HEK293 (cell line): ENCODE measurements at regions not wholly inside any gene's neighbourhood (a gene's known extent, or its start where the extent isn't known, plus 50 kb on each side); places are given as distances from the start of the nearest gene placed in this dataset.

Experiments used
- CTCF ChIP-seq: fragments of 450-650 bp; formaldehyde crosslinking; IDR thresholded peaks from 2 replicates; pipeline ENCODE4 v1.5.1; 2016; ENCODE audit warnings: missing biosample characterization, missing genetic modification characterization
- EGR2 ChIP-seq: fragments of 450-650 bp; formaldehyde crosslinking; IDR thresholded peaks from 2 replicates; pipeline ENCODE4 v1.5.1; 2016; ENCODE audit warnings: low read depth, missing biosample characterization, missing genetic modification characterization
- SP3 ChIP-seq: fragments of 450-650 bp; formaldehyde crosslinking; IDR thresholded peaks from 2 replicates; pipeline ENCODE4 v1.5.1; 2016; ENCODE audit warnings: missing biosample characterization, missing genetic modification characterization
- ZNF112 ChIP-seq: fragments of 450-650 bp; formaldehyde crosslinking; IDR thresholded peaks from 2 replicates; pipeline ENCODE4 v1.5.0; 2017; ENCODE audit warnings: missing biosample characterization, missing genetic modification characterization
- ZNF174 ChIP-seq: fragments of 450-650 bp; formaldehyde crosslinking; IDR thresholded peaks from 2 replicates; pipeline ENCODE4 v1.5.0; 2017; ENCODE audit warnings: missing biosample characterization, mild to moderate bottlenecking, missing genetic modification characterization
- ZNF394 ChIP-seq: fragments of 450-650 bp; formaldehyde crosslinking; IDR thresholded peaks from 2 replicates; pipeline ENCODE4 v1.5.1; 2016; ENCODE audit warnings: missing biosample characterization, missing genetic modification characterization, mild to moderate bottlenecking, moderate library complexity, borderline replicate concordance
- ZNF747 ChIP-seq: fragments of 450-650 bp; formaldehyde crosslinking; IDR thresholded peaks from 2 replicates; pipeline ENCODE4 v1.5.1; 2016; ENCODE audit warnings: missing biosample characterization, missing genetic modification characterization
- ZNF843 ChIP-seq: fragments of 450-650 bp; formaldehyde crosslinking; IDR thresholded peaks from 2 replicates; pipeline ENCODE4 v1.5.1; 2016; ENCODE audit warnings: missing biosample characterization, missing genetic modification characterization
- ZXDB ChIP-seq: fragments of 450-650 bp; formaldehyde crosslinking; IDR thresholded peaks from 2 replicates; pipeline ENCODE4 v1.5.1; 2016; ENCODE audit warnings: missing biosample characterization, missing genetic modification characterization

- TF ChIP-seq EGR2 (tag by site-specific recombination) (no peak), SP3 (tag by site-specific recombination) (no peak), ZXDB (tag by site-specific recombination) (no peak), ZNF174 (tag by site-specific recombination) (no peak), ZNF843 (tag by site-specific recombination) (no peak), ZNF394 (no peak), CTCF (tag by site-specific recombination) (no peak), ZNF747 (tag by site-specific recombination) (no peak), ZNF112 (tag by site-specific recombination) (no peak)
Observed at GRCh38 chr16:79786389-79786788, 185.9 kb upstream of the MAF start.
